ENCODE measurements at regions not wholly inside any gene's neighbourhood (a gene's known extent, or its start where the extent isn't known, plus 50 kb on each side); places are given as distances from the start of the nearest gene placed in this dataset.

GRCh38 chr6:105676857-105677256 lies 274.0 kb upstream of the PREP start:
- no peaks in the 10 kb centered on the region for H4K20me1 ChIP-seq (ENCODE audit: insufficient read depth, low read length)
- no peaks in the 10 kb centered on the region for H3K27me3 ChIP-seq (ENCODE audit: control insufficient read depth in 1 of 2, insufficient read depth in 2 of 2, low read length in 2 of 2)
- H3K27ac ChIP-seq (ENCODE audit: extremely low read length, insufficient read depth, low read length): no peak overlapping the region
- H3K9me3 ChIP-seq (ENCODE audit: low read length): no peaks in the 10 kb centered on the region
- no peak for TF ChIP-seq ZNF142 (CRISPR knock-in tag; IDR thresholded peaks at IDR 0.05)
- TF ChIP-seq ZNF670 (CRISPR knock-in tag; IDR thresholded peaks at IDR 0.05; ENCODE audit: borderline replicate concordance): no peak
- TF ChIP-seq SMC3 (IDR thresholded peaks at IDR 0.05; ENCODE audit: low read length): no peak
- TF ChIP-seq LRRFIP1 (CRISPR knock-in tag; conservative IDR thresholded peaks at IDR 0.05): no peak
- no peak for TF ChIP-seq ESRRA (CRISPR knock-in tag; IDR thresholded peaks at IDR 0.05; ENCODE audit: low read depth)
- no peak for TF ChIP-seq ZNF766 (CRISPR knock-in tag; IDR thresholded peaks at IDR 0.05; ENCODE audit: borderline replicate concordance)
- TF ChIP-seq, protein P1, sequence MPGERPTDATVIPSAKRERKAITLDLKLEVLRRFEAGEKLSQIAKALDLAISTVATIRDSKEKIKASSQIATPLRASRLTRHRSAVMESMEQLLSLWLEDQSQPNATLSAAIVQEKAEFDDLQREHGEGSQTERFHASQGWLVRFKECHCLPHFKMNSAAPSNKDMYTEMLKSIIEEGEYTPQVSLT (CRISPR knock-in tag; IDR thresholded peaks at IDR 0.05; ENCODE audit: borderline replicate concordance, low read depth): no peak
- TF ChIP-seq ZNF674 (CRISPR knock-in tag; IDR thresholded peaks at IDR 0.05; ENCODE audit: low read depth): no peak
- TF ChIP-seq GABPB1 (CRISPR knock-in tag; IDR thresholded peaks at IDR 0.05): no peak
- H3K4me3 ChIP-seq (replicated peaks in 1 of 3; ENCODE audit: insufficient read depth in 1 of 3, low read depth in 2 of 3, low read length in 3 of 3): no peak overlapping the region
- CTCF ChIA-PET (ENCODE audit: low intra/inter-chr PET ratio, low total read pairs): no interaction called here
- H3K79me2 ChIP-seq (ENCODE audit: insufficient read depth, low read length): no peaks in the 10 kb centered on the region
- intact Hi-C loops (cut with micrococcal nuclease; ENCODE audit: unreplicated experiment) (no loop called here), in situ Hi-C loops (cut with HindIII; ENCODE audit: extremely low pct_ligation_motif_present, low pct_unique_long_range_greater_than_20kb) (no loop called here)
- H3K4me1 ChIP-seq (ENCODE audit: insufficient read depth, low read length): no peaks in the 10 kb centered on the region
- no peaks in the 10 kb centered on the region for H3K36me3 ChIP-seq (replicated peaks in 1 of 2; ENCODE audit: control insufficient read depth in 1 of 2, insufficient read depth in 2 of 2, low read length in 2 of 2)
- H3K9ac ChIP-seq (ENCODE audit: insufficient read depth, low read depth, low read length): no peak overlapping the region
- no peak overlapping the region for H2AFZ ChIP-seq (ENCODE audit: low read length)
- FAIRE-seq (no peak), ATAC-seq (no peak), DNase-seq (ENCODE audit: low spot score) (no peak)
- BruUV-seq (replicated peaks): no TSS peak
- no peak overlapping the region for H3K4me2 ChIP-seq (ENCODE audit: low read depth, low read length)
- POLR2A ChIA-PET: no interaction called here
- WGBS (ENCODE audit: low lambda C conversion rate): 34% methylated on average over 3 of the region's 3 CpGs
